ENCODE measurements at regions not wholly inside any gene's neighbourhood (a gene's known extent, or its start where the extent isn't known, plus 50 kb on each side); places are given as distances from the start of the nearest gene placed in this dataset.

DNA sequence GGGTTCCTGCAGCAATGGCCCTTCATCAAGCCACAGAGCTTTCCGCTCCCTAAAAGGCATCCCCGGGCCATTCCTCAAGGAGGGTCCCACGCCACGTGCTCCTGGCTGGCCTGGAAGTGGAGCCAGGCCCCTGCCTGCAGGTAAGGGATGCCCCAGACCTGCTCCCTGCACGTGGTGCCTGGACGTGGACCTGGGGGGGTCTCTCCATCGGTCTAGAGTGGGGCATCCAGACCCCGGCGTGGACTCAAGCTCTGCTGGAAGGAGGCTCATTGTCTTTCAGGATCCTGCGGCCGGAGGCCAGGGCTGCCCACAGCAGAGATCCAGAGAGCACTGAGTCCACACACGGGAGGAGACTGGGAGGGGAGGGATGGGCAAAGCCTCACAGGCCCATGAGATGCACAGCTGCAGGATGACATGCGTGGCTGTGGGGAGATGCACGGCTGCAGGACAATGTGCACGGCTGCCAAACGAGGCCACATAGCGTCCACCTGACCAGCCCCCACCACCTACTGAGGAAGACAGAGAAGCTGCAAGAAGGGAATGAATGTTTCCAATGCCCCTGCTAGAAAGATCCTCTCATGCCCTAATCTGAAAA, 236.7 kb downstream of the BRD1 start:
- no peak overlapping the region for H3K9ac ChIP-seq (ENCODE audit: low read length)
- H3K4me2 ChIP-seq (ENCODE audit: low read depth, low read length), result no peak overlapping the region
- no peaks in the 10 kb centered on the region; the same call in 1 of the 2 replicates for H3K36me3 ChIP-seq (replicated peaks; ENCODE audit: insufficient read depth, low read length)
- H3K4me3 ChIP-seq (ENCODE audit: low read length), result no peak overlapping the region
- H3K9me2 ChIP-seq (replicated peaks; ENCODE audit: insufficient read depth, low read length), result no peaks in the 10 kb centered on the region
- no peaks in the 10 kb centered on the region for H3F3A ChIP-seq (ENCODE audit: insufficient read depth, low read length)
- H3K79me2 ChIP-seq (ENCODE audit: low read length), result peaks cover 61% of the 10 kb centered on the region
- no peaks in the 10 kb centered on the region for H3K27me3 ChIP-seq (replicated peaks; ENCODE audit: insufficient read depth, low read length)
- no peak overlapping the region for H2AFZ ChIP-seq (ENCODE audit: low read length)
- TF ChIP-seq EZH2 (optimal IDR thresholded peaks at IDR 0.05; ENCODE audit: low read depth, low read length) (no peak), EZH2phosphoT487 (IDR thresholded peaks at IDR 0.05; ENCODE audit: low read length) (no peak)
- TF ChIP-seq, protein P1, sequence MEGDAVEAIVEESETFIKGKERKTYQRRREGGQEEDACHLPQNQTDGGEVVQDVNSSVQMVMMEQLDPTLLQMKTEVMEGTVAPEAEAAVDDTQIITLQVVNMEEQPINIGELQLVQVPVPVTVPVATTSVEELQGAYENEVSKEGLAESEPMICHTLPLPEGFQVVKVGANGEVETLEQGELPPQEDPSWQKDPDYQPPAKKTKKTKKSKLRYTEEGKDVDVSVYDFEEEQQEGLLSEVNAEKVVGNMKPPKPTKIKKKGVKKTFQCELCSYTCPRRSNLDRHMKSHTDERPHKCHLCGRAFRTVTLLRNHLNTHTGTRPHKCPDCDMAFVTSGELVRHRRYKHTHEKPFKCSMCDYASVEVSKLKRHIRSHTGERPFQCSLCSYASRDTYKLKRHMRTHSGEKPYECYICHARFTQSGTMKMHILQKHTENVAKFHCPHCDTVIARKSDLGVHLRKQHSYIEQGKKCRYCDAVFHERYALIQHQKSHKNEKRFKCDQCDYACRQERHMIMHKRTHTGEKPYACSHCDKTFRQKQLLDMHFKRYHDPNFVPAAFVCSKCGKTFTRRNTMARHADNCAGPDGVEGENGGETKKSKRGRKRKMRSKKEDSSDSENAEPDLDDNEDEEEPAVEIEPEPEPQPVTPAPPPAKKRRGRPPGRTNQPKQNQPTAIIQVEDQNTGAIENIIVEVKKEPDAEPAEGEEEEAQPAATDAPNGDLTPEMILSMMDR (IDR thresholded peaks at IDR 0.05; ENCODE audit: low read length), result no peak
- H3K27ac ChIP-seq (ENCODE audit: low read length), result no peak overlapping the region
- no peak for DNase-seq
- H3K4me1 ChIP-seq (ENCODE audit: low read length), result no peaks in the 10 kb centered on the region
- H3K9me3 ChIP-seq (replicated peaks; ENCODE audit: insufficient read depth, low read length), result no peaks in the 10 kb centered on the region
- H4K20me1 ChIP-seq (ENCODE audit: insufficient read depth, low read length), result no peaks in the 10 kb centered on the region

DNA sequence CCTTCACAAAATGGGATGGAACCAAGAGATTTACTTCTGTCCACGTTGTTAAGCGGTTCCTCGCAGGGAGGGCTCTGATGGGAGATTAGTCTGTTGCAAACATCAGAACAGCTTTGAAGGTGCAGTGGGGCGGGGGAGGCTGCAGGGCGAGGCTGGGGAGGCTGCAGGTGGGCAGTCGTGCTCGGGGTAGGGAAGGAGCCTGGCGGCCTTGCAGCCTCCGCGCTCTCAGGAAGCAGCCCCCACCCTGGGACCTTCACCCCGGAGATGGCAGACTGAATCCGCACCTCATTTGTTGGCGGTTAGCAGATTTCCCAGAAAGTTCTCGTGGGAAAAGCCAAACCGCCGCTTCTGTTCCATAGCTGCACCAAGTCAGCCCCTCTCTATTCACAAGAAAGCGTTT, 237.3 kb downstream of the BRD1 start:
- no peak overlapping the region for H3K4me2 ChIP-seq (ENCODE audit: low read depth, low read length)
- no peak overlapping the region for H3K9ac ChIP-seq (ENCODE audit: low read length)
- H3K4me1 ChIP-seq (ENCODE audit: low read length), result no peaks in the 10 kb centered on the region
- no peaks in the 10 kb centered on the region for H3K27me3 ChIP-seq (replicated peaks; ENCODE audit: insufficient read depth, low read length)
- no peaks in the 10 kb centered on the region for H3K9me2 ChIP-seq (replicated peaks; ENCODE audit: insufficient read depth, low read length)
- peaks cover 55% of the 10 kb centered on the region for H3K79me2 ChIP-seq (ENCODE audit: low read length)
- H4K20me1 ChIP-seq (ENCODE audit: insufficient read depth, low read length), result no peaks in the 10 kb centered on the region
- no peak for DNase-seq
- TF ChIP-seq EZH2phosphoT487 (IDR thresholded peaks at IDR 0.05; ENCODE audit: low read length) (no peak), EZH2 (optimal IDR thresholded peaks at IDR 0.05; ENCODE audit: low read depth, low read length) (no peak)
- no peaks in the 10 kb centered on the region for H3F3A ChIP-seq (ENCODE audit: insufficient read depth, low read length)
- no peaks in the 10 kb centered on the region for H3K9me3 ChIP-seq (replicated peaks; ENCODE audit: insufficient read depth, low read length)
- no peaks in the 10 kb centered on the region; the same call in 1 of the 2 replicates for H3K36me3 ChIP-seq (replicated peaks; ENCODE audit: insufficient read depth, low read length)
- H3K4me3 ChIP-seq (ENCODE audit: low read length), result no peak overlapping the region
- no peak overlapping the region for H3K27ac ChIP-seq (ENCODE audit: low read length)
- no peak overlapping the region for H2AFZ ChIP-seq (ENCODE audit: low read length)

DNA sequence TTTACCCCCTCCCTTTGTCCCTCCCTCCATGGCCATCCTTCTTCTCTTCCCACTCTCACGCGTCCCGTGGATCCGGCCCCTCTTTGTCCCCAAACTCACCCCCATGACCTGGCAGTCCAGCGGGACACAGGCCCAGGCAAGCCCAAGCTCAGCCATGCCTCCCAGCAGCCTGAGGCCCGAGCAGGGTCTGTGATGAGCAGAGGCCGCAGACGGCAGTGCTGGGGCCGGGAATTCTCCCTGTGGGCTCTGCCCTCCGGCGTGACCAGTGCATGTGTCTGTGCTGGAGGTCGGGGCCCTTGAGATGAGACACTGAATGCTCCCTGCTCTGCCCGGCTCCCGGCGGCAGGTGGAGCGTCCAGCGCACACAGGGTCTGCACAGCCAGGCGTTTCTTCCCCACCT, 237.9 kb downstream of the BRD1 start:
- H3K27ac ChIP-seq (ENCODE audit: low read length), result no peak overlapping the region
- H3K9me2 ChIP-seq (replicated peaks; ENCODE audit: insufficient read depth, low read length), result no peaks in the 10 kb centered on the region
- H4K20me1 ChIP-seq (ENCODE audit: insufficient read depth, low read length), result no peaks in the 10 kb centered on the region
- TF ChIP-seq EZH2 (optimal IDR thresholded peaks at IDR 0.05; ENCODE audit: low read depth, low read length), result no peak
- TF ChIP-seq EZH2phosphoT487 (IDR thresholded peaks at IDR 0.05; ENCODE audit: low read length), result no peak
- TF ChIP-seq, protein P1 (IDR thresholded peaks at IDR 0.05; ENCODE audit: low read length), result no peak
- H3K4me2 ChIP-seq (ENCODE audit: low read depth, low read length), result no peak overlapping the region
- DNase-seq, result no peak
- no peak overlapping the region for H2AFZ ChIP-seq (ENCODE audit: low read length)
- no peaks in the 10 kb centered on the region for H3K27me3 ChIP-seq (replicated peaks; ENCODE audit: insufficient read depth, low read length)
- no peak overlapping the region for H3K4me3 ChIP-seq (ENCODE audit: low read length)
- no peaks in the 10 kb centered on the region for H3K9me3 ChIP-seq (replicated peaks; ENCODE audit: insufficient read depth, low read length)
- no peaks in the 10 kb centered on the region for H3K4me1 ChIP-seq (ENCODE audit: low read length)
- no peaks in the 10 kb centered on the region for H3F3A ChIP-seq (ENCODE audit: insufficient read depth, low read length)
- no peak overlapping the region for H3K9ac ChIP-seq (ENCODE audit: low read length)
- no peaks in the 10 kb centered on the region for H3K36me3 ChIP-seq (replicated peaks; ENCODE audit: insufficient read depth, low read length)
- peaks cover 49% of the 10 kb centered on the region for H3K79me2 ChIP-seq (ENCODE audit: low read length)

DNA sequence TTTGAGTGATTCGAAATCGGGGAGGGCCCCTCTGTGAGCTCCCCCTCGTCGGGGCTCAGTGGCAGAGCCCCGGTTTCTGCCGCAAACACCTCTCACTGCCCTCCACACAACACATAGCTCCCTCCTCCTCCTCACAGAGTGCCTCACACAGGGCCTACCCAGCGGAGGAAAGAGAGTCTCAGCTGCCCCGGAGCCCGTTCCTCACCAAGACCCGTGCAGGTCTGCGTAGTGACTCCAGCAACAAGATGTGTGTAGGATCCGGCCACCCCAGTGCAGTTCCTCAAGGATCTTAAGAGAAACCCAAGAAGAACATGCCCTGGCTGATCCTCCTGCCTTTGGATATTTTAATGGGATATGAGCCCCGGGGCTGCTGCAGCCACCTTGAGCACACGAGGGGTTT, 238.4 kb downstream of the BRD1 start:
- Histone ChIP-seq H4K20me1 (ENCODE audit: insufficient read depth, low read length) (no peaks in the 10 kb centered on the region), H3K27me3 (replicated peaks; ENCODE audit: insufficient read depth, low read length) (no peaks in the 10 kb centered on the region), H3K4me2 (ENCODE audit: low read depth, low read length) (no peak overlapping the region), H3K9ac (ENCODE audit: low read length) (no peak overlapping the region), H2AFZ (ENCODE audit: low read length) (no peak overlapping the region), H3K9me2 (replicated peaks; ENCODE audit: insufficient read depth, low read length) (no peaks in the 10 kb centered on the region), H3K4me3 (ENCODE audit: low read length) (no peak overlapping the region), H3K27ac (ENCODE audit: low read length) (no peak overlapping the region), H3K4me1 (ENCODE audit: low read length) (no peaks in the 10 kb centered on the region), H3K36me3 (replicated peaks; ENCODE audit: insufficient read depth, low read length) (no peaks in the 10 kb centered on the region), H3K79me2 (ENCODE audit: low read length) (peaks cover 44% of the 10 kb centered on the region), H3F3A (ENCODE audit: insufficient read depth, low read length) (no peaks in the 10 kb centered on the region), H3K9me3 (replicated peaks; ENCODE audit: insufficient read depth, low read length) (no peaks in the 10 kb centered on the region)
- DNase-seq, result no peak
- TF ChIP-seq EZH2phosphoT487 (IDR thresholded peaks at IDR 0.05; ENCODE audit: low read length) (no peak), EZH2 (optimal IDR thresholded peaks at IDR 0.05; ENCODE audit: low read depth, low read length) (no peak)
- TF ChIP-seq, protein P1 (IDR thresholded peaks at IDR 0.05; ENCODE audit: low read length), result no peak

All from MM.1S (cell line).